ENCODE measurements at regions not wholly inside any gene's neighbourhood (a gene's known extent, or its start where the extent isn't known, plus 50 kb on each side); places are given as distances from the start of the nearest gene placed in this dataset.
"Not testable (repeated sequence)": the region's sequence is repeated elsewhere in the genome, so short reads cannot be mapped to it uniquely, and the experiment has no call there.

DNA sequence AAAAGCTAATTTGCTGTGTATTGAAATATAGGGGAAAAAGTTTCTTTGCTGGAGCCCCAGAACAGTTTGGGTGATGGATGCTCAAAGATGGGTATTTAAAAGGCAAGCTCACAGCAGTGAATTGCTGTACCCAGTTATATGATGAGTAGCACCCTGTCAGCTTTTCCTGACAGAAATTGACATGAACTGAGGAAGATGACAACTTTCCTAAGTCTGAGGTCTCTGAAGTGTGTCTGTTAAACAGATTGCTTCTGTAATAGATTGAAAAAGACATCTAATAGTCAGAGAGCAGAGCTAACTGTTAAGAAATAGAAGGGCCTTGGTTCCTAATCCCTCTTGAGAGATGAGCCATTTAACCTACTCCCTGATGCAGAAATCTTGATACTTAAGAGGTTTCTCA, 1278.0 kb upstream of the ALCAM start:
- no peak for ATAC-seq
- no peaks in the 10 kb centered on the region for H3K4me1 ChIP-seq (ENCODE audit: control insufficient read depth, insufficient read depth, low read length)
- no peaks in the 10 kb centered on the region for H3K27me3 ChIP-seq (ENCODE audit: control insufficient read depth, insufficient read depth)
- no peak for DNase-seq
- H3K27ac ChIP-seq (ENCODE audit: low read length), result no peak overlapping the region
- intact Hi-C loops (cut with DNase I), result no loop called here
- H3K4me3 ChIP-seq (ENCODE audit: low read length), result no peak overlapping the region
- H3K9me3 ChIP-seq (ENCODE audit: control insufficient read depth, low read length), result no peaks in the 10 kb centered on the region

DNA sequence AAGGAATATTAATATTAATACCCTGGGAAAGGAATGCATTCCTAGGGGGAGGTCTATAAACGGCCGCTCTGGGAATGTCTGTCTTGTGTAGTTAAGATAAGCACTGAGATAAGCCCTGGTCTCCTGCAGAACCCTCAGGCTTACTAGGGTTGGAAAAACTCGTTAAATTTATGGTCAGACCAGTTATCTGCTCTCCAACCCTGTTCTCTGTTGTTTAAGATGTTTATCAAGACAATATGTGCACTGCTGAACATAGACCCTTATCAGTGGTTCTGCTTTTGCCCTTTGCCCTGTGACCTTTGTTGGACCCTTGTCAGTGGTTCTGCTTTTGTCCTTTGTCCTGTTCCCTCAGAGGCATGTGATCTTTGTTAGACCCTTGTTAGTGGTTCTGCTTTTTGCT, 1276.7 kb upstream of the ALCAM start:
- H3K4me3 ChIP-seq (ENCODE audit: low read length); intact Hi-C loops (cut with DNase I); H3K27me3 ChIP-seq (ENCODE audit: control insufficient read depth, insufficient read depth); H3K9me3 ChIP-seq (ENCODE audit: control insufficient read depth, low read length); H3K4me1 ChIP-seq (ENCODE audit: control insufficient read depth, insufficient read depth, low read length); ATAC-seq; H3K27ac ChIP-seq (ENCODE audit: low read length); DNase-seq: not testable (repeated sequence)
- WGBS, result 45% methylated on average over 3 of the region's 3 CpGs

DNA sequence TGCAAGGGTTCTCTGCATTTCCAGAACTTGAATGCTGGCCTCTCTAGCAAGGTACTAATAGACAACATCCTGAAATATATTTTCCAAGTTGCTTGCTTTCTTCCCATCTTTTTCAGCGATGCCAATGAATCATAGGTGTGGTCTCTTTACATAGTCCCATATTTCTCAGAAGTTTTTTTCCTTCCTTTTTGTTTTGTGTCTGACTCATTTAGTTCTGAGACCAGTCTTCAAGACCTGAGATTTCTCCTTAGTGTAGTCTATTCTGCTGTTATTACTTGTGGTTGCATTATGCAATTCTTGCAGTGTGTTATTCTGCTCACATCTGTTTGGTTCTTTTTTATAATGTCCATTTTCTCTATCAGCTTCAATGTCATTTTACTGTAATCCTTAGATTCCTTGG, 1265.0 kb upstream of the ALCAM start:
- H3K4me3 ChIP-seq (ENCODE audit: low read length), result no peak overlapping the region
- no peak overlapping the region for H3K27ac ChIP-seq (ENCODE audit: low read length)
- H3K27me3 ChIP-seq (ENCODE audit: control insufficient read depth, insufficient read depth), result no peaks in the 10 kb centered on the region
- no peak for ATAC-seq
- no peaks in the 10 kb centered on the region for H3K9me3 ChIP-seq (ENCODE audit: control insufficient read depth, low read length)
- intact Hi-C loops (cut with DNase I), result no loop called here
- H3K4me1 ChIP-seq (ENCODE audit: control insufficient read depth, insufficient read depth, low read length), result no peaks in the 10 kb centered on the region
- WGBS, result 74% methylated on average over 1 of the region's 1 CpG
- no peak for DNase-seq

DNA sequence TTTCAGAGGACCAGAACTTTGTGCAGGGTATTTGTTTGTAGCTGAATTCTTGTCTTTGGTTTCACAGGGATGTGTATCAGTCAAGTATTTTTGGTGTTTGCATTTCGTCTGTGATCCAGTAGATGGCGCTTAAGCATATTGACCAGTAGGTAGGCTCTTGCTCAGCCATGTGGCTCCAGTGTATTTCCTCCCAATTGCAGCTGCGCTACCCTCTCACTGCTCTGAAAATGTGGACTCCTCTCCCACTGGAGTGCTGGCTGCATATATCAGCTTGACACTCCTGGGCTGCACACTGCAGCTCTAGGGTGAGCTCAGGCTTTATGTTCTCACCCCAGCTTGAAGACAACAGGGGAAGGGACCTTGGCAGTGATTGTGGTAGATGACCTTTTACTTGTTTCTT, 1264.3 kb upstream of the ALCAM start:
- no peak for DNase-seq

DNA sequence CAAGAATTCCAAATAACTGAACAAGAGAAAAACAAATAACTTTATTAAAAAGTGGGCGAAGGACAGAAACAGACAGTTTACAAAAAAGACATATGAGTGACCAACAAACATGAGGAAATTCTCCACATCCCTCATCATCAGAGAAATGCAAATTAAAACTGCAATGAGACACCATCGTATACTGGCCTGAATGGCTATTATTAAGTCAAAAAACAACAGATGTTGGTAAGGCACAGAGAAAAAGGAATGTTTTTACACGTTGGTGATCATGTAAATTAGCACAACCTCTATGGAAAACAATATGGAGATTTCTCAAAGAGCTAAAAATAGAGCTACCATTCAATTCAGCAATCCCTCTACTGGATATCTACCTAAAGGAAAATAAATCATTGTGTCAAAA, 1260.4 kb upstream of the ALCAM start:
- no peak overlapping the region for H3K27ac ChIP-seq (ENCODE audit: low read length)
- intact Hi-C loops (cut with DNase I), result no loop called here
- DNase-seq (no peak), ATAC-seq (no peak)
- no peak overlapping the region for H3K4me3 ChIP-seq (ENCODE audit: low read length)
- WGBS, result 63% methylated on average over 3 of the region's 3 CpGs
- no peaks in the 10 kb centered on the region for H3K4me1 ChIP-seq (ENCODE audit: control insufficient read depth, insufficient read depth, low read length)
- H3K9me3 ChIP-seq (ENCODE audit: control insufficient read depth, low read length), result no peaks in the 10 kb centered on the region
- no peaks in the 10 kb centered on the region for H3K27me3 ChIP-seq (ENCODE audit: control insufficient read depth, insufficient read depth)

More for the DNA sequence above, 1264.3 kb upstream of the ALCAM start:
- Histone ChIP-seq H3K4me1 (ENCODE audit: control insufficient read depth, insufficient read depth, low read length) (no peaks in the 10 kb centered on the region), H3K9me3 (ENCODE audit: control insufficient read depth, low read length) (no peaks in the 10 kb centered on the region), H3K4me3 (ENCODE audit: low read length) (no peak overlapping the region), H3K27me3 (ENCODE audit: control insufficient read depth, insufficient read depth) (no peaks in the 10 kb centered on the region), H3K27ac (ENCODE audit: low read length) (no peak overlapping the region)
- no peak for ATAC-seq
- 12% methylated on average over 3 of the region's 3 CpGs for WGBS
- intact Hi-C loops (cut with DNase I), result no loop called here

DNA sequence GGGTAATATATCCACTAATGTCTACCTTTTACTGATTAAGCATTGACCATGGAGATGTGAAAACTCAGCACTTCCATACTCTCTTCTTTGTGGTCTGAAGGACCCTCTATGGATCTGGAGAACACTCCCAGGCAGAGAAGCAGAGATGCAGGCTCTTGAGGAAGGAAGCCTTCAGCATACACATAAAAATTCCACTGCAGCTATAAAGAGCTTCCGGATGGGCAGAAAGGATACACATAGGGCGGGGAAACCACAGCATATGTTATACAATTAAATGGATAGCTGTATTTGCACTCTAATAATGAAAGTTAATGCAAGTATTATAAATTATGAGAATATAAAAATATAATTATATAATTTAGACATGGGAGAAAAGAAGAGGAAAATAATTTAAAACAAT, 1258.2 kb upstream of the ALCAM start:
- 72% methylated on average over 2 of the region's 2 CpGs for WGBS
- Histone ChIP-seq H3K9me3 (ENCODE audit: control insufficient read depth, low read length) (no peaks in the 10 kb centered on the region), H3K4me1 (ENCODE audit: control insufficient read depth, insufficient read depth, low read length) (no peaks in the 10 kb centered on the region), H3K27me3 (ENCODE audit: control insufficient read depth, insufficient read depth) (no peaks in the 10 kb centered on the region), H3K4me3 (ENCODE audit: low read length) (no peak overlapping the region), H3K27ac (ENCODE audit: low read length) (no peak overlapping the region)
- intact Hi-C loops (cut with DNase I), result no loop called here
- no peak for ATAC-seq
- no peak for DNase-seq

DNA sequence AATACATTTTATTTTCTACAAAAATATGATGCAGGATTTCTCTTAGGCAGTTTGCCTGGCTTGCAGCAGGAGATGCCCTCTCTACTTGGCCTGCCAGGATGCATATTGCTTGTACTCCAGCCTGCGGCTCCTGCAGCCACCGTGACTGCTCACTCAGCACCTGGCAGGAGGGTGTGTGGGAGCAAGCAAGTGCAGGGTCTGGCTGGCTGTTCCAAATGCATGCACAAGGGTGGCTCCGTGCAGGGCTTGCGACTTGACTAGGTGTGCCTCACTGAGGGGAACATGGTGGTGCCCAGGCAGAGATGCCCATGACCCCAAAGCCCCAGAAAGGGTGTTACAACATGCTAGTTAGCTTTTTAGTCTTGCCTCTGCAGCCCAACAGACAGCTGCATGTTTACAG, 1240.2 kb upstream of the ALCAM start:
- DNase-seq (no peak), ATAC-seq (no peak)
- no peaks in the 10 kb centered on the region for H3K9me3 ChIP-seq (ENCODE audit: control insufficient read depth, low read length)
- 85% methylated on average over 4 of the region's 4 CpGs for WGBS
- H3K4me3 ChIP-seq (ENCODE audit: low read length), result no peak overlapping the region
- H3K27me3 ChIP-seq (ENCODE audit: control insufficient read depth, insufficient read depth), result no peaks in the 10 kb centered on the region
- no peaks in the 10 kb centered on the region for H3K4me1 ChIP-seq (ENCODE audit: control insufficient read depth, insufficient read depth, low read length)
- no peak overlapping the region for H3K27ac ChIP-seq (ENCODE audit: low read length)
- intact Hi-C loops (cut with DNase I), result no loop called here

DNA sequence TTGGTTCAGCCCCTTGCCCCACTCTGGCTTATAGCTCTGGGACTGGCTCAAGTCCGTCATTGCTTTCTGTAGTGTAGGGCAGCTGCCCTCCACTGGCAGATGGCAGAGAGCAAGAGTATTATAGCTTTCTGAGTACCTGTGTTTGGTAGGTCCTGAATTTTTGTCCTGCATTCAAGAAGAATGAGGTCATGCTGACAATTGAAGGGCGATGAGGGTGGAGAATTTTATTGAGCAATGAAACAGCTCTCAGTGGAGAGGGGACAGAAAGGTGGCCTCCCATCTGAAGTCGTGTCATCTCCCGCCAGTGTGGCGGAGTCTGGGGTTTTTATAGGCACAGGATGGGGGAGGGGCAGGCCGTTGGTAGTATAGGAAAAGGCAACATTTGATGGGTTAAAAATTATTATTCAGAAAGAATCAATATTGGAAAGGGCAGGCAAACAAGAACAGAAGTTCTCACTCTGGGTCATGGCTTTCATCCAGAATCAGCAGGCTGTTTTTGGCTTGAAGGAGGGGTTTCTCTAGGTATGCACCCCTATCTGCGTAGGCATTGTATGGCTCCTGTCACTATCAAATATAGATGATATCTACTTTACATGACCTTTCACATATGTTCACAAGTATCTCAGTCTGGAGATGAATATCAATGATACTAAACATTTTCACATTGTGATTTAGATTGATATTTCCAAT, 1239.7 kb upstream of the ALCAM start:
- H3K27me3 ChIP-seq (ENCODE audit: control insufficient read depth, insufficient read depth), result no peaks in the 10 kb centered on the region
- DNase-seq (no peak), ATAC-seq (no peak)
- no peaks in the 10 kb centered on the region for H3K9me3 ChIP-seq (ENCODE audit: control insufficient read depth, low read length)
- H3K4me3 ChIP-seq (ENCODE audit: low read length), result no peak overlapping the region
- H3K27ac ChIP-seq (ENCODE audit: low read length), result no peak overlapping the region
- WGBS, result 87% methylated on average over 7 of the region's 7 CpGs
- H3K4me1 ChIP-seq (ENCODE audit: control insufficient read depth, insufficient read depth, low read length), result no peaks in the 10 kb centered on the region
- intact Hi-C loops (cut with DNase I), result no loop called here

DNA sequence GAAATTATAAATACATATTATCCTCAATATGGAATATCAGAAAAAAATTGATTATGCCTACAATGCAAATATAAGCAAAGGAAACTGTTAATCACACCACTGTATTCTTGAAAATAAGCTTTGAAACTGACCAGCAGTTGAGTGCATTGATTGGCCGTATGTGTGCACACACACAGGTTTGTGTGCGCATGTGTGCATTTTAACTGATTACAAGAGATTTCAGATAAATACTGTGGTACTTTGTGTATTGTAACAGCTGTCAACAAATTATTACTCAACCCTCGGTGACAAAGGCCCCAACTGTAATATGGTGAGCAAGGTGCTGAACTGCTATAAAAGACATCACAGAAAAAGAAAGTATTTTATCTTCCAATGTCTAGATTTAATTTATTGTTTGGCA, 1238.9 kb upstream of the ALCAM start:
- Histone ChIP-seq H3K27ac (ENCODE audit: low read length) (no peak overlapping the region), H3K9me3 (ENCODE audit: control insufficient read depth, low read length) (no peaks in the 10 kb centered on the region), H3K4me3 (ENCODE audit: low read length) (no peak overlapping the region), H3K27me3 (ENCODE audit: control insufficient read depth, insufficient read depth) (no peaks in the 10 kb centered on the region), H3K4me1 (ENCODE audit: control insufficient read depth, insufficient read depth, low read length) (no peaks in the 10 kb centered on the region)
- intact Hi-C loops (cut with DNase I), result no loop called here
- ATAC-seq (no peak), DNase-seq (no peak)
- WGBS, result 89% methylated on average over 3 of the region's 3 CpGs

DNA sequence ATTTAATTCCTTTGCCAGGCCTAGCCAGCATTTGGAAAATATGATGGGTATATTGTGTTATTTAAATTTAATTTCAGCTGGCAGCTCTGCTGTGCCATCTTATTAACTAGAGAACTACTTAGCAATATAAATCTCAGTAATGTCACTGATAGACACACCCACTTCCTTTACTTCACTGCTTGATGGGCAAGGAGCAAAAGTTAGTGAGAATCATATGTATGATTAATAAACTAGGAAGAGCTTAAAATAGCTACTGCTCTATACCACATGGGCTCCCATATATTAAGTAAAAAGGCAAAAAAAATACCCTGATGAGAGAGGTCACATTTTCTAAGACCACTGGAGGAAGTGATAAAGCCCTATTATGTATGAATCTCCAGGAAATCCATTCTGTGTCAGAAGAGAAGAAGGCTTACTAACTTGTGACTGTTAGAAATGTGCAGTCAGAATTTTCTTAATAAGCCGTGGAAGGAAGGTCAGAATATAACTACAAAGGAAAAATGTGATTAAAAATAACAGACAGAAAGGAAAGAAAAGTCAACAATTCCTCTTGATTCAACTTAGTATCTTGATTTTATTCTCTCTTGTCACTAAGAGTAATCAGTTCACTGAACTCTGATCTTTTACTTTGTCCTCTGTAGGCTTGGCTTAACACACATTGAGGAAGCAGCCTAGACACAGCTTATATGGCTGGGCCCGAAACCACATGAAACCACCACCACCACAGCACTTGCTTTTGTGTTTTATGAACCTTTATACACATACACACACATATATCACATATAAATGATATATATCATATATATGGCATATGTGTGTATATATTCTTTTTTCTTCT, 1233.9 kb upstream of the ALCAM start:
- ATAC-seq (no peak), DNase-seq (no peak)
- Histone ChIP-seq H3K9me3 (ENCODE audit: control insufficient read depth, low read length) (no peaks in the 10 kb centered on the region), H3K27me3 (ENCODE audit: control insufficient read depth, insufficient read depth) (no peaks in the 10 kb centered on the region), H3K4me3 (ENCODE audit: low read length) (no peak overlapping the region), H3K4me1 (ENCODE audit: control insufficient read depth, insufficient read depth, low read length) (no peaks in the 10 kb centered on the region), H3K27ac (ENCODE audit: low read length) (no peak overlapping the region)
- WGBS, result 68% methylated on average over 2 of the region's 2 CpGs
- intact Hi-C loops (cut with DNase I), result no loop called here

DNA sequence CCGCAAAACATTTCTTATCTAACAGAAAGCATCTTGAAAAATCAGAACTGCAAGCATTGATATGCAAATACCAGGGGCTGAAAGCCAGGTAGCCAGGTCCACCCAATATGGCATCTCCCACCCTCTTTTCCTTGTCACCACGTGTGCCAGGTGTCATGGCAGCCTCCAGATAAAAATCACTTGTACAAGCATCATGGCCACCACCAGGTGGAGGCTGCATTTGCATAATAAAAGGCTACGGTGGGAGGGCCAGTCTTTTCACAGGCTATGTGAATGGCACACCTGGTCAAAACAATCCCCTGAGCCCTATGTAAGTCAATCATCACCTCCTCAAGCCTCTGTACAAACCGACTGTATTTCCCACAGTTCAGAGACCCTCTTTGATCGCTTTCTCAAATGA, 1233.1 kb upstream of the ALCAM start:
- DNase-seq, result no peak
- no peaks in the 10 kb centered on the region for H3K27me3 ChIP-seq (ENCODE audit: control insufficient read depth, insufficient read depth)
- no peaks in the 10 kb centered on the region for H3K4me1 ChIP-seq (ENCODE audit: control insufficient read depth, insufficient read depth, low read length)
- ATAC-seq, result no peak
- H3K4me3 ChIP-seq (ENCODE audit: low read length), result no peak overlapping the region
- no peaks in the 10 kb centered on the region for H3K9me3 ChIP-seq (ENCODE audit: control insufficient read depth, low read length)
- no peak overlapping the region for H3K27ac ChIP-seq (ENCODE audit: low read length)
- 85% methylated on average over 5 of the region's 5 CpGs for WGBS
- intact Hi-C loops (cut with DNase I), result no loop called here
